Hepatocyte (in vitro differentiated cells): ENCODE measurements at regions not wholly inside any gene's neighbourhood (a gene's known extent, or its start where the extent isn't known, plus 50 kb on each side); places are given as distances from the start of the nearest gene placed in this dataset.

Experiments
- CTCF ChIP-seq: fragments of 200-600 bp; sonication (generic); IDR thresholded peaks from 2 replicates; pipeline ENCODE4 v1.5.1; 2016; ENCODE audit warnings: antibody characterized with exemption, mild to moderate bottlenecking; ENCODE audit not compliant: poor library complexity
- EZH2 ChIP-seq: fragments of 200-600 bp; sonication (generic); IDR thresholded peaks from 2 replicates; pipeline ENCODE4 v1.6.1; 2016; ENCODE audit warnings: antibody characterized with exemption, mild to moderate bottlenecking, borderline replicate concordance

DNA sequence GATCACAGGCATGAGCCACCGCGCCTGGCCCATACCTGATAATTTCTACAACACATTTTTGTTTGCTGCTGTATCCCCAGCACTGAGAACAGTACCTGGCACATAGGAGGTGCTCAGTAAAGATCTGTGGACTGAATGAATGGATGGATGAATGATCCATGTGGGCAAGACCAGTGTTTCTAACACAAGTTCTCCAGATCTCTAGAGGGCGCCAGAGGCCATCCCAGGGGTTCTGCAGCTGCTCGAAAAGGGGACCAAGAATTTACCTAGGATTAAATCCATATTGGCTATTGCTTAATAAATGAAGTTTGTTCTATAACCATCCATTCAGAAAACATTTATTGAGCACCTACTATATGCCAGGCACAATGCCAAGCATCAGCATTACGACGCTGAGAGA is 167.7 kb downstream of the ACTL8 start:
- peak; percentile 61 for TF ChIP-seq CTCF
- TF ChIP-seq EZH2 = no peak
